Neural progenitor cell (in vitro differentiated cells): ENCODE measurements at regions not wholly inside any gene's neighbourhood (a gene's known extent, or its start where the extent isn't known, plus 50 kb on each side); places are given as distances from the start of the nearest gene placed in this dataset.

Experiments used
- DNase-seq: peaks from one replicate; pipeline ENCODE4 v3.0.0-alpha.2; 2016; ENCODE audit warnings: low spot score
- H2AFZ ChIP-seq: fragments of 200-600 bp; sonication (generic); replicated peaks from 2 replicates; pipeline ENCODE4 v1.6.1; 2016; ENCODE audit warnings: antibody characterized with exemption
- H3F3A ChIP-seq: fragments of 200-600 bp; sonication (generic); 2 replicates; pipeline ENCODE4 v1.6.1; 2016; ENCODE audit warnings: antibody characterized with exemption, low read depth
- H3K27ac ChIP-seq: fragments of 200-600 bp; sonication (generic); 2 replicates; pipeline ENCODE4 v1.5.1; 2016; ENCODE audit warnings: mild to moderate bottlenecking
- H3K27me3 ChIP-seq: fragments of 200-600 bp; sonication (generic); 2 replicates; pipeline ENCODE4 v1.6.1; 2016; ENCODE audit warnings: mild to moderate bottlenecking, moderate library complexity
- H3K36me3 ChIP-seq: fragments of 200-600 bp; sonication (generic); 2 replicates; pipeline ENCODE4 v1.5.1; 2016
- H3K4me1 ChIP-seq: fragments of 200-600 bp; sonication (generic); 2 replicates; pipeline ENCODE4 v1.6.1; 2016; ENCODE audit warnings: mixed run types
- H3K4me2 ChIP-seq: fragments of 200-600 bp; sonication (generic); 2 replicates; pipeline ENCODE4 v1.6.1; 2016
- H3K4me3 ChIP-seq: fragments of 200-600 bp; sonication (generic); 2 replicates; pipeline ENCODE4 v1.5.1; 2016
- H3K79me2 ChIP-seq: fragments of 200-600 bp; sonication (generic); 2 replicates; pipeline ENCODE4 v1.6.1; 2016; ENCODE audit warnings: low read depth
- H3K9ac ChIP-seq: fragments of 200-600 bp; sonication (generic); 2 replicates; pipeline ENCODE4 v1.6.1; 2016
- H3K9me3 ChIP-seq: fragments of 200-600 bp; sonication (generic); 2 replicates; pipeline ENCODE4 v1.5.1; 2016; ENCODE audit warnings: low read depth
- H4K20me1 ChIP-seq: fragments of 200-600 bp; sonication (generic); 2 replicates; pipeline ENCODE4 v1.6.1; 2016; ENCODE audit warnings: low read depth
- H3K27ac Mint-ChIP-seq: 3 replicates; pipeline ENCODE4 v1.8.0; 2021; ENCODE audit warnings: mixed read lengths
- H3K27me3 Mint-ChIP-seq: 2 replicates; pipeline ENCODE4 v1.8.0; 2022; ENCODE audit warnings: low read depth, mild to moderate bottlenecking, inconsistent platforms, moderate library complexity, mixed read lengths; ENCODE audit not compliant: insufficient read depth
- H3K36me3 Mint-ChIP-seq: 3 replicates; pipeline ENCODE4 v1.8.0; 2021; ENCODE audit warnings: mixed read lengths
- H3K4me1 Mint-ChIP-seq: 3 replicates; pipeline ENCODE4 v1.8.0; 2021; ENCODE audit warnings: mixed read lengths
- H3K4me3 Mint-ChIP-seq: 3 replicates; pipeline ENCODE4 v1.8.0; 2021; ENCODE audit warnings: mild to moderate bottlenecking, moderate library complexity, mixed read lengths
- H3K9me3 Mint-ChIP-seq: 3 replicates; pipeline ENCODE4 v1.8.0; 2020; ENCODE audit warnings: mixed read lengths
- CTCF ChIP-seq: fragments of 200-600 bp; sonication (generic); IDR thresholded peaks from 2 replicates; pipeline ENCODE4 v1.5.1; 2017; ENCODE audit warnings: antibody characterized with exemption, mild to moderate bottlenecking
- EZH2 ChIP-seq: fragments of 200-600 bp; sonication (generic); IDR thresholded peaks from 2 replicates; pipeline ENCODE4 v1.6.1; 2017; ENCODE audit warnings: antibody characterized with exemption, mild to moderate bottlenecking, moderate library complexity
- EZH2phosphoT487 ChIP-seq: fragments of 200-600 bp; sonication (generic); IDR thresholded peaks from 2 replicates; pipeline ENCODE4 v1.6.1; 2017; ENCODE audit warnings: antibody characterized with exemption

GRCh38 chr2:82789851-82790205 is 1669.3 kb downstream of the SUCLG1 start:
- no peak overlapping the region for H3K27ac Mint-ChIP-seq
- Histone ChIP-seq H3K9ac (no peak overlapping the region), H3K4me1 (no peaks in the 10 kb centered on the region), H4K20me1 (no peaks in the 10 kb centered on the region), H3K4me3 (no peak overlapping the region), H3K4me2 (no peak overlapping the region), H3K9me3 (no peaks in the 10 kb centered on the region), H3K79me2 (no peaks in the 10 kb centered on the region), H2AFZ (no peak overlapping the region), H3K27me3 (no peaks in the 10 kb centered on the region), H3K27ac (no peak overlapping the region), H3F3A (no peaks in the 10 kb centered on the region), H3K36me3 (no peaks in the 10 kb centered on the region)
- no peaks in the 10 kb centered on the region for H3K9me3 Mint-ChIP-seq
- H3K36me3 Mint-ChIP-seq: no peaks in the 10 kb centered on the region
- peaks cover 11% of the 10 kb centered on the region for H3K4me1 Mint-ChIP-seq
- H3K4me3 Mint-ChIP-seq: no peak overlapping the region
- TF ChIP-seq EZH2: no peak
- TF ChIP-seq CTCF: no peak
- TF ChIP-seq EZH2phosphoT487: no peak
- peaks cover 3% of the 10 kb centered on the region for H3K27me3 Mint-ChIP-seq
- DNase-seq: no peak

- H3K4me3 Mint-ChIP-seq: no peak overlapping the region
- no peaks in the 10 kb centered on the region for H3K4me1 Mint-ChIP-seq
- H2AFZ ChIP-seq: no peak overlapping the region
- no peak overlapping the region for H3K27ac ChIP-seq
- H3K27ac Mint-ChIP-seq: no peak overlapping the region
- no peaks in the 10 kb centered on the region for H3K36me3 ChIP-seq
- H3F3A ChIP-seq: no peaks in the 10 kb centered on the region
- H3K27me3 ChIP-seq: no peaks in the 10 kb centered on the region
- no peaks in the 10 kb centered on the region for H3K9me3 Mint-ChIP-seq
- H3K79me2 ChIP-seq: no peaks in the 10 kb centered on the region
- no peaks in the 10 kb centered on the region for H3K36me3 Mint-ChIP-seq
- no peak overlapping the region for H3K9ac ChIP-seq
- H4K20me1 ChIP-seq: no peaks in the 10 kb centered on the region
- TF ChIP-seq EZH2phosphoT487 (no peak), EZH2 (no peak), CTCF (no peak)
- no peak for DNase-seq
- H3K4me1 ChIP-seq: no peaks in the 10 kb centered on the region
- H3K9me3 ChIP-seq: no peaks in the 10 kb centered on the region
- no peak overlapping the region for H3K4me3 ChIP-seq
- peaks cover 5% of the 10 kb centered on the region for H3K27me3 Mint-ChIP-seq
- no peak overlapping the region for H3K4me2 ChIP-seq
Measured at GRCh38 chr2:82781176-82781915, 1677.7 kb downstream of the SUCLG1 start.

- H3K9me3 Mint-ChIP-seq: no peaks in the 10 kb centered on the region
- no peaks in the 10 kb centered on the region for H3K36me3 Mint-ChIP-seq
- no peak overlapping the region for H3K27ac ChIP-seq
- TF ChIP-seq EZH2phosphoT487 (no peak), CTCF (no peak), EZH2 (no peak)
- H3K4me1 Mint-ChIP-seq: no peaks in the 10 kb centered on the region
- no peak overlapping the region for H3K4me3 Mint-ChIP-seq
- no peak overlapping the region for H3K9ac ChIP-seq
- no peak overlapping the region for H3K4me2 ChIP-seq
- H3K4me3 ChIP-seq: no peak overlapping the region
- H3F3A ChIP-seq: no peaks in the 10 kb centered on the region
- H3K9me3 ChIP-seq: no peaks in the 10 kb centered on the region
- no peak overlapping the region for H2AFZ ChIP-seq
- H3K27me3 Mint-ChIP-seq: peaks cover 3% of the 10 kb centered on the region
- H3K27ac Mint-ChIP-seq: no peak overlapping the region
- no peaks in the 10 kb centered on the region for H3K36me3 ChIP-seq
- DNase-seq: no peak
- H3K4me1 ChIP-seq: no peaks in the 10 kb centered on the region
- H3K79me2 ChIP-seq: no peaks in the 10 kb centered on the region
- H3K27me3 ChIP-seq: no peaks in the 10 kb centered on the region
- H4K20me1 ChIP-seq: no peaks in the 10 kb centered on the region
Measured at GRCh38 chr2:82780050-82780449, 1679.0 kb downstream of the SUCLG1 start.
